Caco-2 (cell line): ENCODE measurements at regions not wholly inside any gene's neighbourhood (a gene's known extent, or its start where the extent isn't known, plus 50 kb on each side); places are given as distances from the start of the nearest gene placed in this dataset.

ENCODE experiments used
- BruUV-seq: library from RNA; stranded (reverse); fragments of 400-500 nt; replicated peaks from 2 replicates; lab custom pipeline; 2021; lab: Mats Ljungman, UMichigan
- CTCF ChIA-PET: fragments of 300-600 bp; sonication (Branson Sonifier 250); formaldehyde crosslinking; loops from one replicate; lab custom pipeline; 2022; ENCODE audit warnings: antibody characterized with exemption; lab: Charles Lee
- POLR2A ChIA-PET: fragments of 300-600 bp; sonication (Branson Sonifier 250); formaldehyde crosslinking; loops from one replicate; lab custom pipeline; 2022; ENCODE audit warnings: antibody characterized with exemption; lab: Charles Lee
- DNase-seq, 2 experiments: peaks; one replicate each; pipeline versions ENCODE4 v3.0.0 to v3.0.0-alpha.2; 2020 to 2022
- H3K27me3 ChIP-seq: replicated peaks from 2 replicates; pipeline ENCODE4 v1.6.0; 2011; ENCODE audit warnings: low read length; ENCODE audit not compliant: control insufficient read depth, insufficient read depth
- H3K36me3 ChIP-seq: 2 replicates; pipeline ENCODE4 v1.5.1; 2011; ENCODE audit warnings: low read length; ENCODE audit not compliant: control insufficient read depth, insufficient read depth
- H3K4me1 ChIP-seq: fragments of 250-450 bp; sonication (Bioruptor Pico); 2 replicates; pipeline ENCODE4 v1.5.1; 2020; ENCODE audit warnings: mild to moderate bottlenecking
- H3K4me3 ChIP-seq: 2 replicates; pipeline ENCODE4 v1.5.1; 2011; ENCODE audit warnings: low read depth, mild to moderate bottlenecking, control low read depth, low read length
- H3K9me3 ChIP-seq: fragments of 250-450 bp; sonication (Bioruptor Pico); 2 replicates; pipeline ENCODE4 v1.5.1; 2020; ENCODE audit warnings: mild to moderate bottlenecking, moderate library complexity
- H3K27ac Mint-ChIP-seq: one replicate; pipeline ENCODE4 v1.8.0; 2022; ENCODE audit warnings: mixed read lengths; ENCODE audit not compliant: unreplicated experiment
- H3K27me3 Mint-ChIP-seq: one replicate; pipeline ENCODE4 v1.8.0; 2022; ENCODE audit warnings: mixed read lengths; ENCODE audit not compliant: insufficient read depth, unreplicated experiment
- H3K36me3 Mint-ChIP-seq: one replicate; pipeline ENCODE4 v1.8.0; 2022; ENCODE audit warnings: mild to moderate bottlenecking, mixed read lengths; ENCODE audit not compliant: insufficient read depth, unreplicated experiment
- H3K4me1 Mint-ChIP-seq: one replicate; pipeline ENCODE4 v1.8.0; 2022; ENCODE audit warnings: low read depth, mixed read lengths; ENCODE audit not compliant: unreplicated experiment
- H3K4me3 Mint-ChIP-seq: one replicate; pipeline ENCODE4 v1.8.0; 2022; ENCODE audit warnings: mild to moderate bottlenecking, moderate library complexity, mixed read lengths; ENCODE audit not compliant: unreplicated experiment
- H3K9me3 Mint-ChIP-seq: one replicate; pipeline ENCODE4 v1.8.0; 2022; ENCODE audit warnings: mixed read lengths; ENCODE audit not compliant: unreplicated experiment
- intact Hi-C: fragments of 100-400 bp; cut with micrococcal nuclease; formaldehyde crosslinking; loops from one replicate; pipeline ENCODE4 v1.10.0; 2022; ENCODE audit not compliant: unreplicated experiment
- TF ChIP-seq, protein P1 (sequence below), 2 experiments: fragments of 200-600 bp in 1 of 2; IDR thresholded peaks; 1 replicate in 1 of 2; 2 replicates in 1 of 2; pipeline versions ENCODE4 v1.5.1 to v1.8.0; 2011 to 2022; ENCODE audit warnings: antibody characterized with exemption in 1 of 2, control low read depth in 1 of 2, inconsistent platforms in 1 of 2, low read depth in 1 of 2, low read length in 1 of 2, mild to moderate bottlenecking in 1 of 2, moderate library complexity in 1 of 2; ENCODE audit not compliant: insufficient read depth in 1 of 2, severe bottlenecking in 1 of 2, unreplicated experiment in 1 of 2

- no peaks in the 10 kb centered on the region for H3K36me3 Mint-ChIP-seq
These were observed 153.4 kb downstream of the SALL1 start for GRCh38 chr16:50997679-50998078.

DNA sequence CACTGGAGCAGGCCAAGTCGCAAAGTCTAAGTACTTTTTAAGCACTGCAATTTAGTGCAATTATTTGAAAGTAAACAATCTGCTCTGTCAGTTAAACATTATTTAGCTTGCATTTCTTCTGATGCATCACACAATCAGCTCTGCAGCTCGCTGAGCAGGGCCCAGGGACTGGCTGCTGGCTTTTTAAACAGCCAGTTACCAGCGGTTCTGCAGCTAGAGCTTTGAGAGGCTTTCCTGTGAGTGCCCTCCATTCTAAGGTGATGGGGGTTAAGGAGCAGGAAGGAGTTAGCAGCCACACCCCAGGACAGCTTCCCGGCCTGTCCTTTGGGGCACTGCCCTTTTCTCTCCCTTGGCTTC lies 154.3 kb downstream of the SALL1 start:
- H3K4me3 ChIP-seq, result no peak overlapping the region
- H3K9me3 ChIP-seq, result no peaks in the 10 kb centered on the region
- no peak for DNase-seq
- intact Hi-C loops, result no loop called here
- H3K27me3 ChIP-seq, result no peaks in the 10 kb centered on the region; the same call in 1 of the 2 replicates
- no peaks in the 10 kb centered on the region for H3K36me3 ChIP-seq
- H3K27ac Mint-ChIP-seq, result no peak overlapping the region
- CTCF ChIA-PET, result interaction anchor here (0.6 kb wide), 1 partner anchor 10 kb away, joined by 3 read pairs; no protein-coding TSS in a partner anchor
- BruUV-seq, result no TSS peak
- H3K9me3 Mint-ChIP-seq, result no peaks in the 10 kb centered on the region
- no peaks in the 10 kb centered on the region for H3K36me3 Mint-ChIP-seq
- peaks cover 3% of the 10 kb centered on the region for H3K27me3 Mint-ChIP-seq
- TF ChIP-seq, protein P1, sequence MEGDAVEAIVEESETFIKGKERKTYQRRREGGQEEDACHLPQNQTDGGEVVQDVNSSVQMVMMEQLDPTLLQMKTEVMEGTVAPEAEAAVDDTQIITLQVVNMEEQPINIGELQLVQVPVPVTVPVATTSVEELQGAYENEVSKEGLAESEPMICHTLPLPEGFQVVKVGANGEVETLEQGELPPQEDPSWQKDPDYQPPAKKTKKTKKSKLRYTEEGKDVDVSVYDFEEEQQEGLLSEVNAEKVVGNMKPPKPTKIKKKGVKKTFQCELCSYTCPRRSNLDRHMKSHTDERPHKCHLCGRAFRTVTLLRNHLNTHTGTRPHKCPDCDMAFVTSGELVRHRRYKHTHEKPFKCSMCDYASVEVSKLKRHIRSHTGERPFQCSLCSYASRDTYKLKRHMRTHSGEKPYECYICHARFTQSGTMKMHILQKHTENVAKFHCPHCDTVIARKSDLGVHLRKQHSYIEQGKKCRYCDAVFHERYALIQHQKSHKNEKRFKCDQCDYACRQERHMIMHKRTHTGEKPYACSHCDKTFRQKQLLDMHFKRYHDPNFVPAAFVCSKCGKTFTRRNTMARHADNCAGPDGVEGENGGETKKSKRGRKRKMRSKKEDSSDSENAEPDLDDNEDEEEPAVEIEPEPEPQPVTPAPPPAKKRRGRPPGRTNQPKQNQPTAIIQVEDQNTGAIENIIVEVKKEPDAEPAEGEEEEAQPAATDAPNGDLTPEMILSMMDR (IDR thresholded peaks at IDR 0.05; ENCODE audit: insufficient read depth in 1 of 2, low read depth in 1 of 2, low read length in 1 of 2, severe bottlenecking in 1 of 2, unreplicated experiment in 1 of 2), result no peak
- no peaks in the 10 kb centered on the region for H3K4me1 Mint-ChIP-seq
- H3K4me3 Mint-ChIP-seq, result no peak overlapping the region
- POLR2A ChIA-PET, result no interaction called here
- H3K4me1 ChIP-seq, result no peaks in the 10 kb centered on the region

More at GRCh38 chr16:50997679-50998078, 153.4 kb downstream of the SALL1 start:
- H3K4me1 ChIP-seq, result no peaks in the 10 kb centered on the region
- intact Hi-C loops, result no loop called here
- ChIA-PET POLR2A (no interaction called here), CTCF (no interaction called here)
- H3K4me3 ChIP-seq, result no peak overlapping the region
- Mint-ChIP-seq H3K4me3 (no peak overlapping the region), H3K4me1 (no peaks in the 10 kb centered on the region), H3K27me3 (peaks cover 3% of the 10 kb centered on the region), H3K9me3 (no peaks in the 10 kb centered on the region), H3K27ac (no peak overlapping the region)
- TF ChIP-seq, protein P1 (IDR thresholded peaks at IDR 0.05; ENCODE audit: insufficient read depth in 1 of 2, low read depth in 1 of 2, low read length in 1 of 2, severe bottlenecking in 1 of 2, unreplicated experiment in 1 of 2), result no peak
- DNase-seq, result no peak
- no peaks in the 10 kb centered on the region for H3K9me3 ChIP-seq
- H3K27me3 ChIP-seq, result no peaks in the 10 kb centered on the region; the same call in 1 of the 2 replicates
- no TSS peak for BruUV-seq
- H3K36me3 ChIP-seq, result no peaks in the 10 kb centered on the region

- no peaks in the 10 kb centered on the region; the same call in 1 of the 2 replicates for H3K27me3 ChIP-seq
- ChIA-PET POLR2A (no interaction called here), CTCF (interaction anchor here (0.6 kb wide), 1 partner anchor 11 kb away, joined by 3 read pairs; no protein-coding TSS in a partner anchor)
- Mint-ChIP-seq H3K36me3 (no peaks in the 10 kb centered on the region), H3K27me3 (peaks cover 3% of the 10 kb centered on the region), H3K9me3 (no peaks in the 10 kb centered on the region), H3K27ac (no peak overlapping the region), H3K4me3 (no peak overlapping the region), H3K4me1 (no peaks in the 10 kb centered on the region)
- intact Hi-C loops, result no loop called here
- H3K4me1 ChIP-seq, result no peaks in the 10 kb centered on the region
- no peaks in the 10 kb centered on the region for H3K36me3 ChIP-seq
- no peak for DNase-seq
- H3K4me3 ChIP-seq, result no peak overlapping the region
- TF ChIP-seq, protein P1 (IDR thresholded peaks at IDR 0.05; ENCODE audit: insufficient read depth in 1 of 2, low read depth in 1 of 2, low read length in 1 of 2, severe bottlenecking in 1 of 2, unreplicated experiment in 1 of 2), result no peak
- BruUV-seq, result no TSS peak
- no peaks in the 10 kb centered on the region for H3K9me3 ChIP-seq
These were observed 154.8 kb downstream of the SALL1 start for GRCh38 chr16:50996166-50996829.
